OCI-LY7 (cell line): ENCODE measurements at regions not wholly inside any gene's neighbourhood (a gene's known extent, or its start where the extent isn't known, plus 50 kb on each side); places are given as distances from the start of the nearest gene placed in this dataset.

ENCODE experiments used
- BruUV-seq: library from RNA; stranded (reverse); fragments of 400-500 nt; replicated peaks from 2 replicates; lab custom pipeline; 2021; lab: Mats Ljungman, UMichigan
- CTCF ChIA-PET: fragments of 300-600 bp; sonication (Branson Sonifier 250); formaldehyde crosslinking; loops from one replicate; lab custom pipeline; 2022; ENCODE audit warnings: antibody characterized with exemption; ENCODE audit not compliant: unreplicated experiment; lab: Charles Lee
- POLR2A ChIA-PET: fragments of 300-600 bp; sonication (Branson Sonifier 250); formaldehyde crosslinking; loops from one replicate; lab custom pipeline; 2022; ENCODE audit warnings: antibody characterized with exemption; lab: Charles Lee
- DNase-seq: peaks from one replicate; pipeline ENCODE4 v3.0.0-alpha.2; 2015; ENCODE audit warnings: low spot score
- H2AFZ ChIP-seq: fragments of 200-600 bp; sonication (generic), shearing (Covaris generic); 2 replicates; pipeline ENCODE4 v1.6.1; 2014; ENCODE audit warnings: mild to moderate bottlenecking, antibody characterized with exemption, low read length, moderate library complexity
- H3K27ac ChIP-seq: fragments of 200-600 bp; sonication (generic); 2 replicates; pipeline ENCODE4 v1.5.1; 2014; ENCODE audit warnings: mixed run types, low read depth, mild to moderate bottlenecking, moderate library complexity, low read length, inconsistent platforms; ENCODE audit not compliant: poor library complexity, severe bottlenecking
- H3K36me3 ChIP-seq: fragments of 200-600 bp; sonication (generic); 2 replicates; pipeline ENCODE4 v1.6.1; 2014; ENCODE audit warnings: mild to moderate bottlenecking, antibody characterized with exemption, low read length, moderate library complexity, mixed read lengths; ENCODE audit not compliant: insufficient read depth
- H3K4me1 ChIP-seq: fragments of 200-600 bp; sonication (generic); 2 replicates; pipeline ENCODE4 v1.5.1; 2014; ENCODE audit warnings: mild to moderate bottlenecking, low read length; ENCODE audit not compliant: insufficient read depth, poor library complexity, severe bottlenecking
- H3K4me2 ChIP-seq: fragments of 200-600 bp; sonication (generic); 2 replicates; pipeline ENCODE4 v1.6.1; 2014; ENCODE audit warnings: mild to moderate bottlenecking, low read length
- H3K4me3 ChIP-seq: fragments of 200-600 bp; sonication (generic); 2 replicates; pipeline ENCODE4 v1.5.1; 2014; ENCODE audit warnings: mild to moderate bottlenecking, low read depth, low read length; ENCODE audit not compliant: poor library complexity, severe bottlenecking
- H3K79me2 ChIP-seq: fragments of 200-600 bp; sonication (generic); 2 replicates; pipeline ENCODE4 v1.6.1; 2016; ENCODE audit warnings: low read depth, mild to moderate bottlenecking, low read length, moderate library complexity, mixed read lengths; ENCODE audit not compliant: insufficient read depth
- H3K9me2 ChIP-seq: fragments of 200-600 bp; sonication (generic); 2 replicates; pipeline ENCODE4 v1.6.1; 2016; ENCODE audit warnings: mild to moderate bottlenecking, low read length, mixed read lengths; ENCODE audit not compliant: insufficient read depth
- H3K9me3 ChIP-seq: fragments of 200-600 bp; sonication (generic); 2 replicates; pipeline ENCODE4 v1.6.1; 2014; ENCODE audit warnings: mild to moderate bottlenecking, mixed run types, low read length, mixed read lengths
- H4K20me1 ChIP-seq: fragments of 200-600 bp; sonication (generic); 2 replicates; pipeline ENCODE4 v1.6.1; 2014; ENCODE audit warnings: mild to moderate bottlenecking, antibody characterized with exemption, low read length, moderate library complexity, mixed read lengths; ENCODE audit not compliant: insufficient read depth
- CTCF ChIP-seq: fragments of 200-600 bp; sonication (generic); conservative IDR thresholded peaks from 2 replicates; pipeline ENCODE4 v1.5.1; 2014; ENCODE audit warnings: mild to moderate bottlenecking, antibody characterized with exemption, low read length, moderate library complexity, mixed read lengths
- EZH2phosphoT487 ChIP-seq: fragments of 200-600 bp; sonication (generic); IDR thresholded peaks from 2 replicates; pipeline ENCODE4 v1.6.1; 2018; ENCODE audit warnings: low read depth, borderline replicate concordance, mild to moderate bottlenecking, mixed run types, antibody characterized with exemption, low read length, moderate library complexity, mixed read lengths
- intact Hi-C: fragments of 100-400 bp; cut with micrococcal nuclease; formaldehyde crosslinking; loops from one replicate; pipeline ENCODE4 v1.10.0; 2022; ENCODE audit not compliant: unreplicated experiment

GRCh38 chr2:145090841-145091761 lies 571.2 kb upstream of the ZEB2 start:
- POLR2A ChIA-PET = interaction anchor here (1.1 kb wide), 2 partner anchors 9 to 101 kb away, joined by 3 to 5 read pairs; no protein-coding TSS in a partner anchor
- no peak overlapping the region for H3K27ac ChIP-seq
- H3K9me3 ChIP-seq = no peaks in the 10 kb centered on the region
- H4K20me1 ChIP-seq = no peaks in the 10 kb centered on the region
- no peak overlapping the region for H2AFZ ChIP-seq
- intact Hi-C loops = no loop called here
- no peaks in the 10 kb centered on the region for H3K79me2 ChIP-seq
- BruUV-seq = no TSS peak
- no peak overlapping the region for H3K4me3 ChIP-seq
- H3K9me2 ChIP-seq = no peaks in the 10 kb centered on the region
- no peaks in the 10 kb centered on the region for H3K36me3 ChIP-seq
- TF ChIP-seq CTCF (no peak), EZH2phosphoT487 (no peak)
- DNase-seq = no peak
- H3K4me1 ChIP-seq = no peaks in the 10 kb centered on the region
- CTCF ChIA-PET = no interaction called here
- H3K4me2 ChIP-seq = no peak overlapping the region

GRCh38 chr2:145088756-145089155 lies 568.8 kb upstream of the ZEB2 start:
- Histone ChIP-seq H3K9me3 (no peaks in the 10 kb centered on the region), H3K4me2 (no peak overlapping the region), H3K4me1 (no peaks in the 10 kb centered on the region), H3K27ac (no peak overlapping the region), H3K4me3 (no peak overlapping the region), H3K9me2 (no peaks in the 10 kb centered on the region), H3K79me2 (no peaks in the 10 kb centered on the region), H2AFZ (no peak overlapping the region), H3K36me3 (no peaks in the 10 kb centered on the region), H4K20me1 (no peaks in the 10 kb centered on the region)
- intact Hi-C loops = no loop called here
- no TSS peak for BruUV-seq
- ChIA-PET POLR2A (interaction anchor here (0.9 to 1.2 kb wide), 4 partner anchors 8 to 24 kb away, joined by 3 read pairs; no protein-coding TSS in a partner anchor), CTCF (no interaction called here)
- no peak for TF ChIP-seq EZH2phosphoT487
- TF ChIP-seq CTCF = no peak
- no peak for DNase-seq

GRCh38 chr2:145086910-145087309 lies 567.0 kb upstream of the ZEB2 start:
- no peaks in the 10 kb centered on the region for H3K36me3 ChIP-seq
- H3K79me2 ChIP-seq = no peaks in the 10 kb centered on the region
- no peak overlapping the region for H3K4me3 ChIP-seq
- ChIA-PET CTCF (no interaction called here), POLR2A (interaction anchor here (0.6 kb wide), 1 partner anchor 23 kb away, joined by 3 read pairs; no protein-coding TSS in a partner anchor)
- H4K20me1 ChIP-seq = no peaks in the 10 kb centered on the region
- intact Hi-C loops = no loop called here
- H2AFZ ChIP-seq = no peak overlapping the region
- no peaks in the 10 kb centered on the region for H3K9me2 ChIP-seq
- TF ChIP-seq CTCF (no peak), EZH2phosphoT487 (no peak)
- DNase-seq = no peak
- BruUV-seq = no TSS peak
- H3K4me1 ChIP-seq = no peaks in the 10 kb centered on the region
- H3K27ac ChIP-seq = no peak overlapping the region
- no peaks in the 10 kb centered on the region for H3K9me3 ChIP-seq
- no peak overlapping the region for H3K4me2 ChIP-seq
